ENCODE measurements at regions not wholly inside any gene's neighbourhood (a gene's known extent, or its start where the extent isn't known, plus 50 kb on each side); places are given as distances from the start of the nearest gene placed in this dataset.

- TF ChIP-seq CTCF (IDR thresholded peaks at IDR 0.05) = no peak
- no peak for DNase-seq (ENCODE audit: low spot score)
- Histone ChIP-seq H3K27me3 (no peaks in the 10 kb centered on the region), H3K4me1 (no peaks in the 10 kb centered on the region), H3K27ac (no peak overlapping the region), H3K36me3 (no peaks in the 10 kb centered on the region), H3K9me3 (peaks cover 0 to 4% of the 10 kb centered on the region in 2 donors), H3K4me3 (no peak overlapping the region)
Measured at GRCh38 chr6:142011156-142011555, 121.6 kb upstream of the GJE1 start.

- H3K4me1 ChIP-seq = no peaks in the 10 kb centered on the region
- H3K27me3 ChIP-seq = no peaks in the 10 kb centered on the region
- no peaks in the 10 kb centered on the region for H3K36me3 ChIP-seq
- DNase-seq (ENCODE audit: low spot score) = no peak
- H3K4me3 ChIP-seq = no peak overlapping the region
- H3K9me3 ChIP-seq = peaks cover 0 to 4% of the 10 kb centered on the region in 2 donors
- no peak overlapping the region for H3K27ac ChIP-seq
- TF ChIP-seq CTCF (IDR thresholded peaks at IDR 0.05) = no peak
Measured at GRCh38 chr6:142009647-142010046, 123.1 kb upstream of the GJE1 start.

- no peaks in the 10 kb centered on the region for H3K27me3 ChIP-seq
- H3K4me1 ChIP-seq = no peaks in the 10 kb centered on the region
- TF ChIP-seq CTCF (IDR thresholded peaks at IDR 0.05) = no peak
- no peak overlapping the region for H3K27ac ChIP-seq
- no peak for DNase-seq (ENCODE audit: low spot score)
- no peaks in the 10 kb centered on the region for H3K36me3 ChIP-seq
- no peak overlapping the region for H3K4me3 ChIP-seq
- H3K9me3 ChIP-seq = peaks cover 0 to 4% of the 10 kb centered on the region in 2 donors
Measured at GRCh38 chr6:142008781-142009180, 123.9 kb upstream of the GJE1 start.

GRCh38 chr6:142008016-142008735 is 124.5 kb upstream of the GJE1 start:
- Histone ChIP-seq H3K9me3 (peaks cover 0 to 4% of the 10 kb centered on the region in 2 donors), H3K4me1 (no peaks in the 10 kb centered on the region)

GRCh38 chr6:142005021-142005420 is 127.7 kb upstream of the GJE1 start:
- Histone ChIP-seq H3K9me3 (peaks cover 0 to 4% of the 10 kb centered on the region in 2 donors), H3K27ac (no peak overlapping the region), H3K27me3 (no peaks in the 10 kb centered on the region), H3K4me3 (no peak overlapping the region), H3K4me1 (no peaks in the 10 kb centered on the region), H3K36me3 (no peaks in the 10 kb centered on the region)
- TF ChIP-seq CTCF (IDR thresholded peaks at IDR 0.05) = no peak
- DNase-seq (ENCODE audit: low spot score) = no peak

More at GRCh38 chr6:142008016-142008735, 124.5 kb upstream of the GJE1 start:
- no peak for TF ChIP-seq CTCF (IDR thresholded peaks at IDR 0.05)
- Histone ChIP-seq H3K27me3 (no peaks in the 10 kb centered on the region), H3K36me3 (no peaks in the 10 kb centered on the region), H3K27ac (no peak overlapping the region), H3K4me3 (no peak overlapping the region)
- no peak for DNase-seq (ENCODE audit: low spot score)

All from right atrium auricular region (tissue), 2 donors.